OCI-M1 (cell line): ENCODE measurements at regions not wholly inside any gene's neighbourhood (a gene's known extent, or its start where the extent isn't known, plus 50 kb on each side); places are given as distances from the start of the nearest gene placed in this dataset.
"Not testable (repeated sequence)": the region's sequence is repeated elsewhere in the genome, so short reads cannot be mapped to it uniquely, and the experiment has no call there.

Experiments
- DNase-seq: peaks from one replicate; lab custom pipeline; 2025; lab: John Stamatoyannopoulos, UW

DNA sequence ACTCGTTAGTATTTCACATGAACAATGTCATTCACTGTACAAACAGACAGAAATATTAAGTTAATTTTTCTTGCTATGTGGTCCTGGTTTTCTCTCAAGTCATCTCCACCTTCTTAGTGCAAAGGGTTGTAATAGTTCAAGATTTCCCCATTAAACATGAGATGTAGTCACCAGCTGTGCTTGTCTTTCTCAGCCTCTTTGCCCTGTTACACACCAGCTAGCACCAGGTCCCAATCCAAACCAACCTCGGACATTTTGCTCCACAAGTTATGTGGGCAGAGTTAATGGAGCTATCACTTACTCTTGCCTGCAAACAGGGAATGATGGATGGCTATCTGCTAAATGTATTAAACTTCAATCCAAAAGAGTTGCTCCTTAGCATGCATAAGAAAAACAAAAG is 328.1 kb downstream of the TLE1 start:
- DNase-seq, result no peak

DNA sequence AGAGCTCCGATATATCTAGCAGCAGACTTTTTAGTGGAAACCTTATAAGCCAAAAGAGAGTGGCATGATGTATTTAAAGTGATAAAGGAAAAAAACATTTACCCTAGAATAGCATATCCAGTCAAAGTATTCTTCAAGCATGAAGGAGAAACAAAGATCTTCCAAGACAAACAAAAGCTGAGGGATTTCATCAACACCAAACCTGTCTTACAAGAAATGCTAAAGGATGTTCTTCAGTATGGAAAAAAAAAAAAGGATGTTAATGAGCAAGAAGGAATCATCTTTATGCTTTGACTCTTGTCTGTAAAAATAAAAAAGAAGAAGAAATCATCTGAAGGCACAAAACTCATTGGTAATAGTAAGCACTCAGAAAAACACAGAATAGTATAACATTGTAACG is 338.2 kb downstream of the TLE1 start:
- DNase-seq, result no peak

DNA sequence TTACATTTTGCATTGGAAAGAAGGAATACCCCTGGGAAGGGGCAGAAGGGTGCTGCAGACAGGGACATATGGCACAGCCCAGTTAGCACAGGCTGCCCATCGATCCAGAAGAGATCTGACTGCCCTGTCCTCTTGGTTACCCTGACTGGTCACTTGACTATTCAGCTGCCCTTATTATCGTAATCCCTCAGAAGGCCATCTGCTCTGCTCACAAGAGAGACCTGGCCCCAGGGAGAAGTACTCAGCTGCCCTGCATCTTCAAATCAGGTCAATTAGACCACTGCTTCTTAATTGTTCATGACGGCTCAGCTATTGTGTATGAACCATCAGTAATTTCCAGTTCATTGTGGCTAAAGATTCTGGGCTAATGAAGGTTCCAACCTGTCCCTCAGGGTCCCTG is 345.0 kb downstream of the TLE1 start:
- DNase-seq, result no peak

DNA sequence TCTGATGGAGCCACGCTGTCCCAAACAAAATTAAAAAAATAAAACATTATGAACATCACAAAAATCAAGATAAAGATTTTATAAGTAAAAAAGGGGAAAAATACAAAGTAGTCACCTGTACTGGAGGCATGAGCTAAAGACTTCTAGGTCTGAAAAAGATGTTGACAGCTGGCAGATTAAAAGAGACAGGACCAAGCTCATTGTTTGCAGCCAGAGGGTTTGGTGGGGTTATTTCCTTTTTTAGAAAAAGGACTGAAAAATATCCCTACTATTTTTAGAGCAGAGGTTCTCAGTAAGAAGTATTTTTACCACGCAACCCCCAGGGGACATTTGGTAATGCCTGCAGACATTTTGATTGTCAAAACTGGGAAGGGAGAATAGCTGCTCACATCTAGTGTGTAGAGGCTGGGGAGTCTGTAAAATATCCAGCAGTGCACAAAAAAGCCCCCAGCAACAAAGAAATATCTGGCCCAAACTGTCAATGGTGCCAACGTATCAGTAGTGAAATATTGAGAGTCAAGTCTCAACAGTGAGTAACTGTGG is 353.4 kb downstream of the TLE1 start:
- DNase-seq, result no peak

DNA sequence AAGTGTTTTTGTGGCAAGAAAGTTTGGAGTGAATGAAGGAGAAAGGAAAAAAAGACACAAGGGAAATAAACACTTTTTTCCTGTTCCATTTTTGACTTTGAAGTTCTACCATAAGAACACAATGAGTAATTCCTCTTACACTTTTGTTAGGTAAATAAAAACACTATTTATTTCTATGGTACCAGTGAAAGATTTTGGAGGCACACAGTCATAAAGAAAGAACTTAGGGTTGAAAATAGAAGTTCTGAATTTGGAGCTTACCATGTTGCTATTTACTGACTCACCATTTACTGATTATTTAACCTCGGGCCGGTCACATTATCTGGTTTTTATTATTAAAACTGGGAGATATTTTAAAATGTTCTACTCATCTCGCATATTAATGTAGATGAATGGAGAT is 367.8 kb downstream of the TLE1 start:
- DNase-seq, result no peak

DNA sequence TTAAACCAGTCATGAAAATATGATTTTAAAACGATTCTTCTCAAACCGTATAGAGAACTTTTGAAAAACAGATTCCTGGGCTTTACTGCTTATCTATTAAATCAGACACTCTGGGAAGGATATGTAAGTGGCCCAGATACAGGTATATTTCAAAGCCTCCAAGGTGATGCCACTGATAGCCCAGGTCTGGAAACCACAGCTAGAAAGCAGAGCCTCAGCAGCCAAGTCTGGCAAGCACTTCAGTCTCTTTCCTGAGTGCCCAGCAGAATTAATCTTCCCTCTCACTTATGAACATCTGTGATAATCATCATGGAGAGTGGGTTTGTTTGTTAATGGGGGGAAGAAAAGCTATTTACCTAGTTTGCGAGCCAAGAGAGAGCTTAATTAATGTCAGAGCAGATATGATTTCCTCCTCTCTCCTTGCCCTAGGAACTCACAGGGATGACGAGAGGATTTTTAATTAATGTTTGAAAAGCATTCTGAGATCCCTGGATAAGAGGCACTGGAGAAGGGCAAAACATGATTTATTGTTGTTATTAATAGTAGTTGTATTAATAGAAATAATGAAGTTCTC is 368.4 kb downstream of the TLE1 start:
- no peak for DNase-seq

DNA sequence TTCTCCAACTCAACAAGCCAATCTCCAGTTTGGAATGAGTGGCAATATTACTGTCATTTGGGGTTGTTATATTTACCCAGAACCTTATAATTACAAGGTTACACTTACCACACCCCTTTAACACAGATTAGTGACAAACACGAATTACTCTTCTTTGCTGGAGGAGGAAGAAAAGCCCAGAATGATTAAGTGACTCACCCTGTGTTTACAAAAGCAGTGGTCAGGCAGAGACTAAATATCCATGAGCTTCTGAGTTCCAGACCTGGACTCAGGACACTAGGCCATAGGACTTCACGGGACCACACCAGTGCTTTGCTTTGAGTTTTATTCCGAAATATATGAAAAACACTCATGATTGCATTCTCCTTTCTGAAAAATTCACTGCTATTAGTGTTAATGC is 370.8 kb downstream of the TLE1 start:
- DNase-seq, result no peak

DNA sequence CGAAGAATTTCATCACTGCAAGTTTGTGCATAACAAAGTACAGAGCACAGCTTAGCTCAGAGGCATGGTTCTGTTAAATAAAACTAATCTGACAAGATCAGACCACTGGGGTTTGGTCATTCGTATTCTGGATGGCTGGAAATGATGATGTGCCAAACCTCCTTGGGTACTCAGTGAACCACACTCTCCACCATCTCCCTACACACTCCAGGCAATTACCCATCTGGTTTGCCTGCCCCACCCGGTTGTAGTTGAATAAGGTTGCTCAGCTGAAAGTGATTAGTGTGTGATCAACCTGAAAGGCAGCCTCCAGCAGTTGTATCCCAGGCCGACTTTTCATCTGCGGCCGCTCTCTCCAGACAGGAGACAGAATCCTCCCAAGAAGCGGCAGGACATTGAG is 371.4 kb downstream of the TLE1 start:
- no peak for DNase-seq

DNA sequence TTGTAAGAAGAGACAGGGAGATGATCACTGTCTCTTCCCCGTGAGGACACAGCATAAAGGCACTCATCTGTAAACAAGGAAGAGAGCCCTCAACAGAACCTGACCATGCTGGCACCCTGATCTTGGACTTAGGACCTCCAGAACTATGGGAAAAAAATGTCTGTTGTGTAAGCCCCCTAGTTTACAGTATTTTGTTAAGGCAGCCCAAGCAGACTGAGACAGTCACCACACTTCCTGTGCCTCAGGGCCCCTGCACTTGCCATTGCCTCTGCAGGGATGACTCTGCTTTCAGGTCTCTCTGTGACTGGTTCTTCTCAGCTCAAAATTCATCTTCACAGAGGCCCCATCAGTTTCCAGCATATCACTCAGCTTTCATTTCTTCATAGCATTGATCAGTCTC is 372.1 kb downstream of the TLE1 start:
- no peak for DNase-seq

DNA sequence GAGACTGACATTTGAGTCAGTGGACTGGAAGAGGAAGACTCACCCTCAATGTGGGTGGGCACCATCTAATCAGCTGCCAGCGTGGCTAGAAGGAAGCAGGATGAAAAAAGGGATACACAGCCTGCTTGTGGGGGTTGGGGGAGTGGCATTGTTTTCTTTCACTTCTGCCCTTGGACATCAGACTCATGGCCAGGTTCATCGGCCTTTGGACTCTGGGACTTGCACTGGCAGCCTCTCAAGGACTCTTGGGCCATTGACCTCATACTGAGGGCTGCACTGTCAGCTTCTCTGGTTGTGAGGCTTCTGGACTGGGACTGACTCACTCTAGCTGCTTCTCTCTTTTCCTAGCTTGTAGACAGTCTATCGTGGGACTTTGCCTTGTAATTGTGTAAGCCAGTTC is 374.9 kb downstream of the TLE1 start:
- DNase-seq, result no peak

DNA sequence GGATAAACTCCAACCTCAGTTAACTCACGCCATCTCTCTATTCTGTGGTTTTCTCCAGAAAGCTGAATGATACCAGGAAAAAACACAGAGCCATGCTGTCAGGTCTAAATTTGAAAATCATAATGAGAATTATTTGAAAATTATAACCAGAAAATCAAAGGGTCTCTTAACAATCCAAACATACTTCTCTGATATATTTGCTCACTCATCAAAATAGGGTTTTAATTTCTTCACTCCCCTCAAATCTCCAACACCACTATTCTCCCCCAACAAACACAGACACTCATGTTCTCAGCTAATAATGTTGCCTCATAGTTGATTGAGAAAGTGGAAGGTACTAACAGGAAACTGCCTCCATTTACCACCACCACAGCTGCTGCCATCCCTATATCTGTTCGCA is 375.5 kb downstream of the TLE1 start:
- DNase-seq, result no peak

DNA sequence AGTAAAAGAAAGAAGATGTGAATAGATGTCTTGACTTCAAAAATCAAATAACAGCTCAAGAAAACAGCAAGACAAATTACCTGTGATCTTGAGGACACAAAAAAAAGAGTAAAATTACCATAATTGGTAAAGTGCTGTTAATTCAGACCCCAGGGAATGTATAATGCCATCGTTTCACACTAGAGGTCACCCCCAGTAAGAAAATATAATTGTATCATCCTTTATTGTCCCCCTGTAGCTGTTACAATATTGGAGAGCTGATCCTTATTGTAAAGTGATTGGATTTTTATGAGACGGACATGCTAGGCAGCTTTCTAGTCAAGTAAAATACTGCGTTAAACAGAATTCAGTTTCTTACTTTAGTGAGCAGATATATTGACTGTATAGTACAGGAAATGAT is 377.0 kb downstream of the TLE1 start:
- DNase-seq, result no peak

DNA sequence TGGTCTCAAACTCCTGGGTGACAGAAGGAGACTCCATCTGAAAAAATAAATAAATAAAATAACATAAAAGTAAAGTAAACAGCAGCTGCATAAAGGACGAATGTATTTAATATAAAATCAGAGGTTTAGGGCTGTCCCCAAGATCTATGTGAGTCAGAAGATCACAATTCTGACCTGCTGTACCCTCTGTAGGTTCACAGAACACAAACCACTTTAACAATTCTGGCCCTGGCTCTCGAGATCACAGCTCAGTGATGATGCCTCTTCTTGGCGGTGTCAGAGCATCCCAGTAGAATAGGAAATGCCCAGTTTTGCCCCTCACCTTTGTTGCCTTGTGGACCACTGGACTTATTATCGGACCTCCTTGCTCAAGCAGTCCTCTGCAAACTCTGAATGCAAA is 380.9 kb downstream of the TLE1 start:
- no peak for DNase-seq

DNA sequence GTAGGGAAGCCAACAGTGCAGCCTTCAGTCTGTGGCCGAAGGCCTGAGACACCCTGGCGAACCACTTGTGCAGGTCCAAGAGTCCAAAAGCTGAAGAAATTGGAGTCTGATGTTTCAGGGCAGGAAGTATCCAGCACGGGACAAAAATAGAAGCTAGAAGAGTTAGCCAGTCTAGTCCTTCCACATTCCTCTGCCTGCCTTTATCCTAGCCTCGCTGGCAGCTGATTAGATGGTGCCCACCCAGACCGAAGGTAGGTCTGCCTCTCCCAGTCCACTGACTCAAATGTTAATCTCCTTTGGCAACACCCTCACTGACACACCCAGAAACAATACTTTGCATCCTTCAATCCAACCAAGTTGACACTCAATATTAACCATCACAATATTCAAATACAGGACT is 381.6 kb downstream of the TLE1 start:
- not testable (repeated sequence) for DNase-seq

DNA sequence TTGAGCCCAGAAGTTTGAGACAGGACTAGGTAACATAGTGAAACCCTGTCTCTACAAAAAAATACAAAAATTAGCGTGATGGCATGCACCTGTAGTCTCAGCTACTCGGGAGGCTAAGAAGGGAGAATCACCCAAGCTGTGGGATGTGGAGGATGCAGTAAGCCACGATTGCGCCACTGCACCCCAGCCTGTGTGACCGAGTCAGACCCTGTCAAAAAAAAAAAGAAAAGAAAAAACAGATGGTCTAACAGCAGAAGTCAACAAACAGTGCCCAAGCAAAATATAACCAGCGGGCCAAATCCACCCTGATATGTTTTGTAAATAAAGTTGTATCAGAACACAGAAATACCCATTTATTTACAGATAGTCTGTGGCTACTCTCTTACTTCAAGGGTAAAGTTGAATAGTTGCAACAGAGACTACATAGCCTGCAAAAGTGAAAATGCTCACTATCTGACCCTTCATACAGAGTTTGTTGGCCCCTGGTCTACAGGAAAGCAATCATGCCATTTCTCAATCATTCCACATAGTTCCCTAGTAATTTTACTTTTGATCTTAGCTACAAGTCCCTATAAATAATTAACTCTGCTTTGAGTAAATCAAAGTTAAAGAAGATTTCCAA is 383.7 kb downstream of the TLE1 start:
- no peak for DNase-seq

DNA sequence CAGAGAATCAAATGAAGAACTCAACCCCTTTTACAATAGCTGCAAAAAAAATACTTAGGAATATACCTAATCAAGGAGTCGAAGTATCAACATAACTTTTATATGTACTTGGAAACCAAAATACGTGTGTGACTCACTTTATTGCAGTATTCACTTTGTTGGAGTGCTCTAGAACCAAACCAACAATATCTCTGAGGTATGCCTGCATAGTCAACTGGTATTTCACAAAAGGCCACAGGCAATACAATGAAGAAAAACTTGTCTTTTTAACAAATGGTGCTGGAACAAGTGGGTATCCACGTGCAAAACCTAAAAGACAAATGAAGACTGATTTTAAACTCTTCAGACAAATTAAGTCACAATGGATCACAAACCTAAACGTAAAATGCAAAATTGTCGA is 385.7 kb downstream of the TLE1 start:
- no peak for DNase-seq

DNA sequence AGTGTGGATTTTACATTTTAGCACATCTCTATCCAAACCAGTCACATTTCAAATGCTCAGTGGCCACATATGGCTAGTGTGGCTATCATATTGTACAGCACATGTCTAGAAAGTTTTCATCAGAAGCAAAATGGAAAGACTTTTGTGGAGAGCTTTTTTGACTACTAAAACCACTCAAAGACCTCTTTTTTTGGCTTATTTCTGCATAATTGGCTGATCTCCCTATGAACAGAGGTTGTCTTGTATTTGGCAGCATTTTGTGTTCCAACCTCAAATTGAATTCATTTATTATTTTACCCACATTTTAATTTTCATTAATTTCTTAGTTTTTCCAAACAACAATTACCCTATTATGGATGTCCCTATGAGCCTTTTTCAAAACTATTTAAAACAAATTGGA is 395.7 kb downstream of the TLE1 start:
- DNase-seq, result no peak

DNA sequence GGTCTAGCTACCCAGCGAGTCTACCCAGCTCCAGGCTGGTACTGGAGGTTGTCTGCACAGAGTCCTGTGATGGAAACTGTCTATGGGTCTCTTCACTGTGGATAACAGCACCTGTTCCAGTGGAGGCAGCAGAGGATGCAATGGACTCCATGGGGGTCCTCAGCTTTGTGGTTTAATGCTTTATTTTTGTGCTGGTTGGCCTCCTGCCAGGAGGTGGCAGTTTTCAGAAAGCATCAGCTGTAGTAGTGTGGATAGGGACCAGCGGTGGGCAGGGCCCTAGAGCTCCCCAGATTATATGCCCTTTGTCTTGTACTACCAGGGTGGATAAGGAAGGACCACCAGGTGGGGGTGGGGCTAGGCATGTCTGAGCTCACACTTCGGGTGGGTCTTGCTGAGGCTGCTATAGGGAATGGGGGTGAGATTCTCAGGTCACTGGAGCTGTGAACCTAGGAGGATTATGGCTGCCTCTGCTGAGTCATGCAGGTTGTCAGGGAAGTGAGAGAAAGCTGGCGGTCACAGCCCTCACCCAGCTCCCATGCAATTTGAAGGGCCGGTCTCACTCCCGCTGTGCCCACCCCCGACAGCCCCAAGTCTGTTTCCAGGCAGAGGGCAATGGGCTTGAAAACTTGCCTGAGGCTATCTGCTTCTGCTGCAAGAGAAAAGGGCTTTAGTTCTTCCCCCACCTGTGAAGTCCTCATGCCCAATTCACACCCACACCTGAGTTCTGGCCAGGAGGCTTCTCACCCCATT is 397.1 kb downstream of the TLE1 start:
- no peak for DNase-seq

DNA sequence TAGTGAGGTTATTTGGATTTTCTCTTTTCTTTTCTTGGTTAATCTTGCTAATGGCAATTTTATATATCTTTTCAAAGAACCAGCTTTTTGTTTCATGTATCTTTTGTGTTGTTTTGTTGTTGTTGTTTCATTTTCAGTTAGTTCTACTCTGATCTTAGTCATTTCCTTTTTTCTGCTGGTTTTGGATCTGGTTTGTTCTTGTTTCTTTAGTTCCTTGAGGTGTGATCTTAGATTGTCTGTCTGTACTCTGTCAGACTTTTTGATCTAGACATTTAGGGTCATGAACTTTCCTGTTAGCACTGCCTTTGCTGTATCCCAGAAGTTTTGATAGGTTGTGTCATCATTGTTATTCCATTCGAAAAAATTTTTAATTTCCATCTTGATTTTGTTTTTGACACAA is 399.7 kb downstream of the TLE1 start:
- DNase-seq, result no peak

DNA sequence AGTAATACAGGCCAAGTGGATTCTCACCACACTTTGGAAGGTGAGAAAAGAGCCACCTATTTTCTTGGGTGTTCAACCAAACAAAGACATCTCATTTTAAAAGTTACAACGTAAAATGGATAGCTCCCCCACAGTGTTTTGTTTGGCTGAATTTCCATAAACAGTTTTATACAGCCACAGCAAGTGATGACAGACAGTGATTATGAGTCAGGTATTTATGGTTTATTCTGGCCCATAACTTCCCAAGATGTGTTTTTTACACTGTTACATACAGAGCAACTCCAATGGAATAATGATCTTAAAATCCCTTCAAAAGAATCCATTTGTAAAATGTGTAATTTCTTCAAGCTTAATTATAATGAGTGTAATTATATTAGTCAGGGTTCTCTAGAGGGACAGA is 421.3 kb downstream of the TLE1 start:
- no peak for DNase-seq

DNA sequence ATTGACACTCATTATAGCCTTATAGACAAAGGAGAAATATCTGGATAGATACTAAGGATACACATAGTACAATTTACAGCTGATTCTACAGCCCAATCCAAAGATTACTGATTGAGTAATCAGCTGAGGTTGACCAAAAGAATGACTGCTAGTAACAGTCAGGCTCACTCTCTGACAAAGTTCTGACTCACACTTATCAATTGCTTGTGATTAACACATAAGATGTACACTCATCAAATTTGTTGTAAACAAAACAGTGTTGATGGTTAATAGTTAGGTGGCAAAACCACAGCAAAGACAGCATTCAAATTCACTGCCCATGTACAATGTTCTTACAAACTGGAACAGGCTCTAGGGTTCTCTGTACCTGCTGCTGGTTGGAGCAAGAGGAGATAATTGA is 422.7 kb downstream of the TLE1 start:
- no peak for DNase-seq

DNA sequence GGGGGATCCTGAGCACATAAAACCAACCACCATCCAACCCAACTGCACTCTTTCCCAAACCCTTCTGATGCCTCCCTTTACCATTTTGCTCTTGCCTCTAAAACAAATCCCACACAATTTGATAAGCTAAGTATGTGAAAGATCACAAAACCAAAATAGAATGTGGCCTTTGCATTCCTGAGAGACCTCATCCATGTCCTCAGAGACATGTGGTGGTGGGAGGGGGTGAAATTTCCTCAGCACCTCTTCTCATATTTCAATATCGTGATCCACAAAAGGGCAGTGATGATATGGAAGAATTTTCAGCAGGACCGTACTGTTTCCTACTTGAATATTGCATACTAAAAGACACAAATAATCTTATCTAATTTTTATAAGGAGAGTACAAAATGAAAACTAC is 423.3 kb downstream of the TLE1 start:
- no peak for DNase-seq

DNA sequence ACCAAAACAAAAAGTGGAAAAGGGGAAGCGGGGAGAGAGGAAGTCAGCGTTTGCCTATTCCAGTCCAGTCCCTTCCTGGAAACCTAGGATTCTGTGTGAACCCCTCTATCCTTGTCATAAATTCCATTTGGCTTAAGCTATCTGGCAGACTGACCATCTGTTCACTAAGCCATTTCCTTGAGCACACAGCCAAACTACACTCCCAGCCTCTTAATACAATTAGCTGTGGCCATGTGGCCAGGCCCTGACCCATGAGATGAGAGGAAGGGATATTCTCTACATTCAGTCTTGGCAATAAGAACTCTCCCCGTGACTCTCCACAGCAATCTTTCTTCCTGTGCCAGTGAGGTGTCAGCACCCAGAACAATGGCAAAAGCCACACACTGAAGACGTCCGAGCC is 424.8 kb downstream of the TLE1 start:
- no peak for DNase-seq

DNA sequence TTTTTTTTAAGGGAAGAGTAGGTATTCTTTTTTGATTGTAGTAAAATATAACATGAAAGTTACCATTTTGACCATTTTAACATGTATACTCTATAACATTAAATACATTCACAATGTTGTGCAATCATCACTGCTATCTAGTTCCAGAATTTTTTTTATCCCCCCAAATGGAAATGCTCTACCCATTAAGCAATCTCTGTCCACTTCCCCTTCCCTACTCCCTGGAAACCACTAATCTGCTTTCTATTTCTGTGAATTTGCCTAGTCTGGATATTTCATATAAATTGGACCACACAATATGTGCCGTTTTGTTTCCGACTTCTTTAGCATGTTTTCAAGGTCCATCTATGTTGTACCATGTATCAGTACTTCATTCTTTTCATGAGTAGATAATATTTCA is 429.5 kb downstream of the TLE1 start:
- DNase-seq, result peak; percentile 5
